Dedifferentiated amniotic fluid mesenchymal stem cell (primary cell): ENCODE measurements at regions not wholly inside any gene's neighbourhood (a gene's known extent, or its start where the extent isn't known, plus 50 kb on each side); places are given as distances from the start of the nearest gene placed in this dataset.
"Not testable (repeated sequence)": the region's sequence is repeated elsewhere in the genome, so short reads cannot be mapped to it uniquely, and the experiment has no call there.

Experiments used
- DNase-seq: peaks from one replicate; pipeline ENCODE4 v3.0.0-alpha.2; 2016; ENCODE audit errors: extremely low spot score

GRCh38 chr1:159641221-159641620 lies 53.6 kb downstream of the APCS start:
- DNase-seq = no peak

GRCh38 chr1:159646687-159647086 lies 59.1 kb downstream of the APCS start:
- no peak for DNase-seq

- no peak for DNase-seq
Measured at GRCh38 chr1:159647616-159648015, 60.0 kb downstream of the APCS start.

- DNase-seq = no peak
Measured at GRCh38 chr1:159652506-159652905, 61.9 kb downstream of the CRP start.

- DNase-seq = peak; percentile 55
Measured at GRCh38 chr1:159653201-159653600, 61.2 kb downstream of the CRP start.

- DNase-seq = not testable (repeated sequence)
Measured at GRCh38 chr1:159657477-159657876, 56.9 kb downstream of the CRP start.
